HCT116 (cell line): ENCODE measurements at regions not wholly inside any gene's neighbourhood (a gene's known extent, or its start where the extent isn't known, plus 50 kb on each side); places are given as distances from the start of the nearest gene placed in this dataset.

Experiments
- ATAC-seq: fragments of 200-7000 bp; cut with Tn5 transposase; 2 replicates; pipeline ENCODE4 v1.9.1; 2020; ENCODE audit warnings: mild to moderate bottlenecking, moderate library complexity
- BruUV-seq: library from RNA; stranded (reverse); fragments of 400-500 nt; replicated peaks from 2 replicates; lab custom pipeline; 2021; lab: Mats Ljungman, UMichigan
- CTCF ChIA-PET: fragments of 300-600 bp; sonication (Branson Sonifier 250); formaldehyde crosslinking; loops from one replicate; lab custom pipeline; 2021; ENCODE audit warnings: antibody characterized with exemption; lab: Charles Lee
- POLR2A ChIA-PET: fragments of 300-600, 350-600 bp; sonication (Branson Sonifier 250); formaldehyde crosslinking; loops from one replicate; lab custom pipeline; 2021; ENCODE audit warnings: antibody characterized with exemption; lab: Charles Lee
- RAD21 ChIA-PET, 2 experiments: fragments of 300-600 bp; sonication (Branson Sonifier 250); formaldehyde crosslinking; loops; one replicate each; lab custom pipeline; 2023; ENCODE audit warnings: low total read pairs in 2 of 2; ENCODE audit not compliant: uncharacterized antibody in 2 of 2, unreplicated experiment in 2 of 2, low non-redundant PET in 1 of 2; lab: Charles Lee
- DNase-seq: peaks from one replicate; pipeline ENCODE4 v3.0.0-alpha.2; 2010; ENCODE audit warnings: low read depth, low spot score
- H2AFZ ChIP-seq: fragments of 200-600 bp; shearing (Covaris generic), sonication (generic); 2 replicates; pipeline ENCODE4 v1.6.1; 2017; ENCODE audit warnings: low read depth, mixed run types, mixed read lengths, antibody characterized with exemption, low read length; ENCODE audit not compliant: poor library complexity, severe bottlenecking
- H3K27ac ChIP-seq: 2 replicates; pipeline ENCODE4 v1.5.1; 2012; ENCODE audit warnings: low read depth, low read length
- H3K27me3 ChIP-seq: fragments of 200-600 bp; sonication (generic); 2 replicates; pipeline ENCODE4 v1.6.1; 2016; ENCODE audit warnings: mixed run types, low read length, mixed read lengths; ENCODE audit not compliant: insufficient read depth
- H3K36me3 ChIP-seq, 2 experiments: fragments of 200-500 bp in 1 of 2; fragments of 200-600 bp in 1 of 2; sonication (Bioruptor generic) in 1 of 2; sonication (generic) in 1 of 2; 2 replicates each; pipeline versions ENCODE4 v1.5.1 to v1.6.1; 2014 to 2016; ENCODE audit warnings: low read length in 2 of 2, inconsistent platforms in 1 of 2, mixed read lengths in 1 of 2, mixed run types in 1 of 2; ENCODE audit not compliant: insufficient read depth in 2 of 2, control insufficient read depth in 1 of 2
- H3K4me1 ChIP-seq, 2 experiments: fragments of 200-600 bp in 1 of 2; sonication (generic) in 1 of 2; 2 replicates each; pipeline versions ENCODE4 v1.5.1 to v1.6.1; 2012 to 2017; ENCODE audit warnings: low read length in 2 of 2, inconsistent platforms in 1 of 2, mild to moderate bottlenecking in 1 of 2, mixed read lengths in 1 of 2, mixed run types in 1 of 2, moderate library complexity in 1 of 2; ENCODE audit not compliant: insufficient read depth in 2 of 2, control insufficient read depth in 1 of 2
- H3K4me2 ChIP-seq: fragments of 200-600 bp; sonication (generic); 2 replicates; pipeline ENCODE4 v1.6.1; 2017; ENCODE audit warnings: mixed run types, low read length, mixed read lengths
- H3K4me3 ChIP-seq, 2 experiments: fragments of 200-600 bp in 1 of 2; sonication (generic) in 1 of 2; replicated peaks in 1 of 2; 2 replicates each; pipeline ENCODE4 v1.5.1; 2011 to 2016; ENCODE audit warnings: low read length in 2 of 2, control low read depth in 1 of 2, low read depth in 1 of 2, mild to moderate bottlenecking in 1 of 2, mixed read lengths in 1 of 2, mixed run types in 1 of 2
- H3K79me2 ChIP-seq: fragments of 200-600 bp; sonication (generic); 2 replicates; pipeline ENCODE4 v1.6.1; 2017; ENCODE audit warnings: mild to moderate bottlenecking, mixed run types, low read length, moderate library complexity, mixed read lengths; ENCODE audit not compliant: insufficient read depth
- H3K9ac ChIP-seq: fragments of 200-600 bp; sonication (generic); 2 replicates; pipeline ENCODE4 v1.6.1; 2016; ENCODE audit warnings: low read length, mixed read lengths
- H3K9me2 ChIP-seq: fragments of 200-600 bp; sonication (generic), shearing (Covaris generic); 2 replicates; pipeline ENCODE4 v1.6.1; 2017; ENCODE audit warnings: mixed run types, mild to moderate bottlenecking, moderate library complexity; ENCODE audit not compliant: insufficient read depth
- H3K9me3 ChIP-seq, 2 experiments: fragments of 200-500 bp in 1 of 2; fragments of 200-600 bp in 1 of 2; sonication (Bioruptor generic) in 1 of 2; sonication (generic) in 1 of 2; 2 replicates each; pipeline ENCODE4 v1.6.1; 2014 to 2017; ENCODE audit warnings: low read length in 2 of 2, mixed read lengths in 2 of 2, inconsistent platforms in 1 of 2, low read depth in 1 of 2, mild to moderate bottlenecking in 1 of 2, mixed run types in 1 of 2, moderate library complexity in 1 of 2; ENCODE audit not compliant: control insufficient read depth in 1 of 2, insufficient read depth in 1 of 2
- H4K20me1 ChIP-seq: fragments of 200-600 bp; sonication (generic), shearing (Covaris generic); 2 replicates; pipeline ENCODE4 v1.6.1; 2017; ENCODE audit warnings: mixed run types, mild to moderate bottlenecking, moderate library complexity; ENCODE audit not compliant: insufficient read depth
- CTCF ChIP-seq, 3 experiments: fragments of 200-600 bp in 1 of 3; sonication (generic) in 1 of 3; IDR thresholded peaks in 2 of 3; conservative IDR thresholded peaks in 1 of 3; 2 replicates each; pipeline ENCODE4 v1.5.1; 2012 to 2017; ENCODE audit warnings: low read depth in 2 of 3, low read length in 2 of 3, antibody characterized with exemption in 1 of 3, borderline replicate concordance in 1 of 3, control low read depth in 1 of 3, mild to moderate bottlenecking in 1 of 3, mixed read lengths in 1 of 3, mixed run types in 1 of 3, moderate library complexity in 1 of 3; ENCODE audit not compliant: insufficient read depth in 1 of 3
- POLR2A ChIP-seq: IDR thresholded peaks from 2 replicates; pipeline ENCODE4 v1.7.0; 2011; ENCODE audit warnings: borderline replicate concordance; ENCODE audit not compliant: insufficient read depth, insufficient read length; ENCODE audit errors: extremely low read depth
- SRF ChIP-seq: IDR thresholded peaks from 2 replicates; pipeline ENCODE4 v1.6.1; 2012; ENCODE audit warnings: low read depth
- ZBTB33 ChIP-seq: IDR thresholded peaks from 2 replicates; pipeline ENCODE4 v1.6.1; 2011; ENCODE audit warnings: mild to moderate bottlenecking, low read length, moderate library complexity; ENCODE audit not compliant: insufficient replicate concordance; ENCODE audit errors: extremely low read depth
- intact Hi-C: fragments of 100-400 bp; cut with micrococcal nuclease; formaldehyde crosslinking; loops from 2 replicates; pipeline ENCODE4 v1.10.0; 2022

- Histone ChIP-seq H3K27ac (no peak overlapping the region), H3K4me3 (no peak overlapping the region), H3K4me2 (no peak overlapping the region), H3K27me3 (no peaks in the 10 kb centered on the region), H3K9me2 (no peaks in the 10 kb centered on the region), H4K20me1 (no peaks in the 10 kb centered on the region), H3K4me1 (no peaks in the 10 kb centered on the region), H2AFZ (no peak overlapping the region), H3K9ac (no peak overlapping the region), H3K36me3 (no peaks in the 10 kb centered on the region), H3K9me3 (no peaks in the 10 kb centered on the region), H3K79me2 (no peaks in the 10 kb centered on the region)
- intact Hi-C loops: no loop called here
- ChIA-PET RAD21 (no interaction called here), CTCF (no interaction called here), POLR2A (no interaction called here)
- ATAC-seq: no peak
- TF ChIP-seq POLR2A: no peak
- TF ChIP-seq SRF: no peak
- no peak for TF ChIP-seq CTCF (IDR thresholded peaks at IDR 0.05 in 2 of 3, conservative IDR thresholded peaks at IDR 0.05 in 1 of 3; ENCODE audit: borderline replicate concordance in 1 of 3, insufficient read depth in 1 of 3, low read depth in 2 of 3, low read length in 2 of 3)
- no peak for TF ChIP-seq ZBTB33
- BruUV-seq: no TSS peak
- DNase-seq: no peak
Measured at GRCh38 chr12:41910578-41911320, 233.9 kb downstream of the GXYLT1 start.
